NB4 (cell line): ENCODE measurements at regions not wholly inside any gene's neighbourhood (a gene's known extent, or its start where the extent isn't known, plus 50 kb on each side); places are given as distances from the start of the nearest gene placed in this dataset.

Source experiments
- CTCF ChIP-seq: IDR thresholded peaks from one replicate; pipeline ENCODE4 v1.5.1; 2012; ENCODE audit warnings: low read depth, low read length
- MAX ChIP-seq: IDR thresholded peaks from 2 replicates; pipeline ENCODE4 v1.6.1; 2011; ENCODE audit warnings: low read depth, low read length
- MYC ChIP-seq: IDR thresholded peaks from 2 replicates; pipeline ENCODE4 v1.6.1; 2011; ENCODE audit warnings: low read depth, low read length
- POLR2A ChIP-seq: IDR thresholded peaks from 2 replicates; pipeline ENCODE4 v1.6.1; 2011; ENCODE audit warnings: mild to moderate bottlenecking; ENCODE audit not compliant: insufficient read length; ENCODE audit errors: extremely low read depth

- no peak for TF ChIP-seq MAX
- TF ChIP-seq CTCF = no peak
- TF ChIP-seq MYC = no peak
- no peak for TF ChIP-seq POLR2A
Measured at GRCh38 chr4:159777689-159778088, 674.8 kb downstream of the RAPGEF2 start.
